ENCODE measurements at regions not wholly inside any gene's neighbourhood (a gene's known extent, or its start where the extent isn't known, plus 50 kb on each side); places are given as distances from the start of the nearest gene placed in this dataset.

DNA sequence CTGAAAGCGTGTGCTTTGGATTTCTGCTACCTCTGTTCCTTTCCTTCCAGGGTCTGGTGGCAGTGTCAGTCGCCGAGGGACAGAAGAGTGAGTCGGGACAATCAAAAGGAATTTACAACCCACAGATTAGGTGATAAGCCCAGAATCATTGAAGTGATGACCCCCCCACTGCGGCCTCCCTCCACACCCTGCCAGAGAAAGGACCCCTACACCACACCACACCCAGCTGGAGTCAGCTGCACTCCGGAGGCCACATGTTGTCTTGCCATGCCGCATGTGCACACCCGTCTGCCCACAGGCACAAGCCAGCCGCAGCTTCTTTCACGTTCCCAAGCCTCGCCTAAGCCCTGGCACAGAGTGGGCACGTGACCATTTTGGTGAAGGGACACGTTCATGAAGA, 366.8 kb upstream of the SALL3 start:
- DNase-seq (ENCODE audit: extremely low spot score): no peak
- CTCF ChIA-PET: no interaction called here
- POLR2A ChIA-PET: no interaction called here
- TF ChIP-seq, protein P1, sequence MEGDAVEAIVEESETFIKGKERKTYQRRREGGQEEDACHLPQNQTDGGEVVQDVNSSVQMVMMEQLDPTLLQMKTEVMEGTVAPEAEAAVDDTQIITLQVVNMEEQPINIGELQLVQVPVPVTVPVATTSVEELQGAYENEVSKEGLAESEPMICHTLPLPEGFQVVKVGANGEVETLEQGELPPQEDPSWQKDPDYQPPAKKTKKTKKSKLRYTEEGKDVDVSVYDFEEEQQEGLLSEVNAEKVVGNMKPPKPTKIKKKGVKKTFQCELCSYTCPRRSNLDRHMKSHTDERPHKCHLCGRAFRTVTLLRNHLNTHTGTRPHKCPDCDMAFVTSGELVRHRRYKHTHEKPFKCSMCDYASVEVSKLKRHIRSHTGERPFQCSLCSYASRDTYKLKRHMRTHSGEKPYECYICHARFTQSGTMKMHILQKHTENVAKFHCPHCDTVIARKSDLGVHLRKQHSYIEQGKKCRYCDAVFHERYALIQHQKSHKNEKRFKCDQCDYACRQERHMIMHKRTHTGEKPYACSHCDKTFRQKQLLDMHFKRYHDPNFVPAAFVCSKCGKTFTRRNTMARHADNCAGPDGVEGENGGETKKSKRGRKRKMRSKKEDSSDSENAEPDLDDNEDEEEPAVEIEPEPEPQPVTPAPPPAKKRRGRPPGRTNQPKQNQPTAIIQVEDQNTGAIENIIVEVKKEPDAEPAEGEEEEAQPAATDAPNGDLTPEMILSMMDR (IDR thresholded peaks at IDR 0.05; ENCODE audit: control extremely low read depth, extremely low read depth, low read depth, missing control alignments): no peak

DNA sequence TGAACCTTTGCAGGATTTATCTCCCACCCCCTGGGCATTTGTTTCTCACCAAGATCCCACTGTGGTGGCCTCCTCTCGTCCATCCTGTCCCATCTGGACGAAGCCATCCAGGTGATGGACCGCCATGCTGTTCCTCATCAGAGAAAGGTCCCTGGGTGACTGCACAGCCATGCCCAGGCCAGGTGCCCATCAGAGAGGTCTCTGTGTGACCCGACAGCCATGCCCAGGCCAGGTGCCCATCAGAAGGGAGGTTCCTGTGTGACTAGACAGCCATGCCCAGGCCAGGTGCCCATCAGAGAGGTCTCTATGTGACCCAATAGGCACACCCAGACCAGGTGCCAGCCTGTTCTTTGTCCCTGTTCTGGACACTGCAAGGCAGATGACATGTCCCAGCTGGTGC, 360.9 kb upstream of the SALL3 start:
- no peak for DNase-seq (ENCODE audit: extremely low spot score)
- CTCF ChIA-PET: no interaction called here
- POLR2A ChIA-PET: no interaction called here
- TF ChIP-seq, protein P1 (IDR thresholded peaks at IDR 0.05; ENCODE audit: control extremely low read depth, extremely low read depth, low read depth, missing control alignments): no peak

DNA sequence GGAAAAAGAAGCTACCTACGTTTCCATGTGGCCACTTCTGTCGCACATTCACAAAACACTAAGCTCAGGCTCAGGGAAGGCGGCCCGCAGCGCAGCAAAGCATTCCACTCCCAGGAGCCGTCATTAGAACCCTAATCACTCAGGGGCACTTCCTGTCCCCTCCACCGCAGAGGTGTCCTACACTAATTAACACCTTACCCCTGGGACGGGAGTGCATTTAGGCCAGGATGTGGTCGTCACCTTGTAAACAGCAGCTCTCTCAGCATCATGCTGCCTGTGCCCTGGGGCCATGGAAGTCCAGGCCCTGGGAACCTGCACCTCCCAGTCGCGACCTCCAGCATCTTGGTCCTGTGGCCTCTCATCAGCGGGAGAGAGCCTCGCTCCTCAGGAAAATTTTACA, 359.8 kb upstream of the SALL3 start:
- POLR2A ChIA-PET: no interaction called here
- TF ChIP-seq, protein P1 (IDR thresholded peaks at IDR 0.05; ENCODE audit: control extremely low read depth, extremely low read depth, low read depth, missing control alignments): no peak
- DNase-seq (ENCODE audit: extremely low spot score): no peak
- CTCF ChIA-PET: interaction anchor here (1.1 kb wide), 1 partner anchor 59 kb away, joined by 3 read pairs; no protein-coding TSS in a partner anchor

DNA sequence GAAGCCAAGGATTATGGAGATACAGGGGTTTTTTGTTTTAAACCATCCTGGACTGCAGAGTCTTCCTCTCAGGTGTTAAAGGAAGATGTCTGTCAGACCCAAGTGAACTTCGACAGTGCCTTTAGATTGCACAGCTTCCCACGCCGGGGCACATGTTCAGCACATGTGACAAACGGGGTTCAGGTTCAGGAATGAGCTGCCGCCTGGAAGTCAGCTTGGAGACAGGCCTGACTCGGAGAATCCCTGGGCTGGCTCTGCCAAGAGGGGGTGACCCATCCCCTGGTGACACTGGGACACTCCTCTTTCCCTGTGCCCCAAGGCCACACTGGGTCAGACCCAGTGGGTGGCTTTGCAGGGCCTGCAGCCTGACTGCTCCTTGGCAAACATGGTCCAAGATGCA, 359.3 kb upstream of the SALL3 start:
- no peak for DNase-seq (ENCODE audit: extremely low spot score)
- TF ChIP-seq, protein P1 (IDR thresholded peaks at IDR 0.05; ENCODE audit: control extremely low read depth, extremely low read depth, low read depth, missing control alignments): no peak
- CTCF ChIA-PET: interaction anchor here (1.1 kb wide), 1 partner anchor 59 kb away, joined by 3 read pairs; no protein-coding TSS in a partner anchor
- POLR2A ChIA-PET: no interaction called here

DNA sequence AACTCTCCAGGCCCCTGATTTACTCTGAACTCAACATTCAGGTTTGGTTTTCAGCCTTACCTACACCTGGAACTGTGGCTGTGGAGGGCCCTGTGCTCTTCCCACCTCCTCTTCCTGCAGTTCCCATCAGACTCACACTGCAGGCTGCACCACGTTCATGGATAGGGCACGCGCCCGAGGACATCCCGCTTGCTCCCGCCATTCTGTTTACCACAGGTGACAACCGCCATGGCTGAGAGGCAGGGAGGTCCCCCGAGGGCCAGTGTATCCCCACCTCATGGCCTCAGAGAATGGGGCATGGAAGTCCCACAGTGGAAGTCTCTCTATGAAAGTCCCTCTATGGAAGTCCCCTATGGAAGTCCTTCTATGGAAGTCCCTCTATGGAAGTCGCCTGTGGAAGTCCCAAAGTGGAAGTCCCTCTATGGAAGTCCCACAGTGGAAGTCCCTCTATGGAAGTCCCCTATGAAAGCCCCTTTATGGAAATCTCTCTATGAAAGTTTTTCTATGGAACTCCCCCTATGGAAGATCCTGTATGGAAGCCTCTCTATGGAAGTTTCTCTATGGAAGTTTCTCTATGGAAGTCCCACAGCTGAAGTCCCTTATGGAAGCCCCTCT, 358.4 kb upstream of the SALL3 start:
- DNase-seq (ENCODE audit: extremely low spot score): no peak
- TF ChIP-seq, protein P1 (IDR thresholded peaks at IDR 0.05; ENCODE audit: control extremely low read depth, extremely low read depth, low read depth, missing control alignments): no peak
- ChIA-PET CTCF (no interaction called here), POLR2A (no interaction called here)

GRCh38 chr18:78622251-78622906, 357.2 kb upstream of the SALL3 start:
- TF ChIP-seq, protein P1 (IDR thresholded peaks at IDR 0.05; ENCODE audit: control extremely low read depth, extremely low read depth, low read depth, missing control alignments): no peak
- DNase-seq (ENCODE audit: extremely low spot score): no peak
- POLR2A ChIA-PET: no interaction called here
- CTCF ChIA-PET: no interaction called here

Data from GM10248 (cell line).